D721Med (cell line): ENCODE measurements at regions not wholly inside any gene's neighbourhood (a gene's known extent, or its start where the extent isn't known, plus 50 kb on each side); places are given as distances from the start of the nearest gene placed in this dataset.

ENCODE experiments used
- DNase-seq: peaks from one replicate; pipeline ENCODE4 v3.0.0; 2011; ENCODE audit warnings: low spot score; ENCODE audit not compliant: insufficient read length
- FAIRE-seq: peaks from 2 replicates; lab custom pipeline; 2011; peaks lifted over from hg19 to GRCh38; lab: Jason Lieb, UNC
- CTCF ChIP-seq: IDR thresholded peaks from 2 replicates; pipeline ENCODE4 v1.5.1; 2012; ENCODE audit warnings: mild to moderate bottlenecking, control low read depth; ENCODE audit not compliant: insufficient read depth; ENCODE audit errors: missing control alignments

DNA sequence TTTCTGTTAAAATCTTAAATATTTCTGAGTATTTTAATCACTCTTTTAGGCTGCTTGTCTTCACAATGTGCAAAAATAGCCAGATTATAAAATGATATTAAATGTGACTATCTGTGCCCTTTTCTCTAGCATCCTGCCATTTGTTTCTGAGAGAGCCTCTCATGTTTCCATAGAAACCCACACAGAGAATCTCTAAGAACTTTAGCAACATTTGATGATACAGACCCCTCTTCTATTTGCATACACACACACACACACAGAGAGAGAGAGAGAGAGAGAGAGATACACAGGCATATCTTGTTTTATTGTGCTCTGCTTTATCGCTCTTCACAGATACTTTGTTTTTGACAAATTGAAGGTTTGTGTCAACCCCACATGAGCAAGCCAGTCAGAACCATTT is 134.5 kb upstream of the DDX18 start:
- no peak for TF ChIP-seq CTCF
- FAIRE-seq, result no peak
- DNase-seq, result no peak

- TF ChIP-seq CTCF, result no peak
- DNase-seq (no peak), FAIRE-seq (no peak)
Measured at GRCh38 chr2:117684919-117685318, 129.6 kb upstream of the DDX18 start.

- no peak for DNase-seq
- TF ChIP-seq CTCF, result no peak
- no peak for FAIRE-seq
Measured at GRCh38 chr2:117686699-117687098, 127.8 kb upstream of the DDX18 start.

GRCh38 chr2:117691595-117691994 is 122.9 kb upstream of the DDX18 start:
- FAIRE-seq (no peak), DNase-seq (no peak)
- no peak for TF ChIP-seq CTCF

DNA sequence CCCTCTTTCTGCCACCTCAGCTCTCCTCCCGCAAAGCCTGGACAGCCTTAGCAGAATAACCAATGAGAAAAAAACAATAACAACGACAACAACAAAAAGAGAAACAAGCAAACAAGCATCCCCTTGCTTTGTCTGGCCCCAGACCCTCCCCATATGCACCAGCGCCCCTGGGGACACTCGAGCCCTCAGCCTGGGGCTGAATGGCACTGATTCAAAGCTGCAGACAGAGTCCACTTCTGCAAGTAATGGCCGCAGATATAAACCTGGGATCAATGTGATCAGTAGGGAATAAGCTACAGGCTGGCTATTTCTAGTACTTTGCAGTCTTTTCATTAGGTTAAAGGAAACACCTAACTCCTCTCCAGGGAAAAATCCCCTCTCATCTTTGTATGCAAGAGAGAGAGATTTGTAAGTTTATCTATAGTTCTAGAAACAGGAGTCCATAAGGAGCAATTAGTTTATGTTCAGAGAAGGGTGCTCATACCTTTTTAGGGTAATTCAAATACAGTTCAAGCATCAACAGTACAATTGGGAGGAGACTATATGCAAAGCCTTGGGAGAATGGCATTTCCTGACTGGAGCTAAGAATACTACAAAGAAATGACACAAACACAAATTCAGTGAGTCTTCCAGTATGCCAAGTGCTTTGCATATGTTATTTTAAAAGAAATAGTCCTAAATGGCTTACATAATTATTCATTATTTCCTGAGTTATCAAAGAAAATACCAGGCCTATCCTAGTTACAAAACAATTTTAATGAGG is 122.3 kb upstream of the DDX18 start:
- DNase-seq, result no peak
- no peak for FAIRE-seq
- TF ChIP-seq CTCF, result no peak

GRCh38 chr2:117693154-117693553 is 121.3 kb upstream of the DDX18 start:
- TF ChIP-seq CTCF, result no peak
- no peak for FAIRE-seq

GRCh38 chr2:117693651-117694050 is 120.8 kb upstream of the DDX18 start:
- no peak for DNase-seq
- no peak for TF ChIP-seq CTCF
- no peak for FAIRE-seq

More at GRCh38 chr2:117693154-117693553, 121.3 kb upstream of the DDX18 start:
- DNase-seq, result no peak
